Common myeloid progenitor, CD34-positive (primary cell): ENCODE measurements at regions not wholly inside any gene's neighbourhood (a gene's known extent, or its start where the extent isn't known, plus 50 kb on each side); places are given as distances from the start of the nearest gene placed in this dataset.

Experiments
- CTCF ChIA-PET: fragments of 350-600 bp; sonication (Branson Sonifier 250); formaldehyde crosslinking; loops from one replicate; lab custom pipeline; 2021; ENCODE audit warnings: antibody characterized with exemption; lab: Charles Lee
- POLR2A ChIA-PET: fragments of 350-600 bp; sonication (Branson Sonifier 250); formaldehyde crosslinking; loops from one replicate; lab custom pipeline; 2021; ENCODE audit warnings: antibody characterized with exemption; lab: Charles Lee
- DNase-seq, 3 donors: peaks; one replicate each; pipeline versions ENCODE4 v3.0.0 to v3.0.0-alpha.2; 2013
- H3K27ac ChIP-seq, 2 experiments: 1 replicate in 1 of 2; 2 replicates in 1 of 2; pipeline ENCODE4 v1.7.0; 2013; ENCODE audit warnings: inconsistent platforms in 2 of 2, low read length in 2 of 2, mild to moderate bottlenecking in 2 of 2, low read depth in 1 of 2, moderate library complexity in 1 of 2; ENCODE audit not compliant: severe bottlenecking in 2 of 2, insufficient read depth in 1 of 2, poor library complexity in 1 of 2
- H3K27me3 ChIP-seq, 5 experiments: replicated peaks in 2 of 5; 1 replicate in 3 of 5; 2 replicates in 2 of 5; pipeline versions ENCODE4 v1.6.1 to v1.7.0; 2013; ENCODE audit warnings: low read length in 4 of 5, mild to moderate bottlenecking in 2 of 5, moderate library complexity in 2 of 5, inconsistent platforms in 1 of 5; ENCODE audit not compliant: insufficient read depth in 5 of 5, control insufficient read depth in 4 of 5
- H3K36me3 ChIP-seq, 4 experiments: 1 replicate in 2 of 4; 2 replicates in 2 of 4; pipeline versions ENCODE4 v1.6.1 to v1.7.0; 2013; ENCODE audit warnings: low read length in 3 of 4, control low read depth in 1 of 4, mild to moderate bottlenecking in 1 of 4; ENCODE audit not compliant: control insufficient read depth in 4 of 4, insufficient read depth in 4 of 4
- H3K4me1 ChIP-seq, 4 experiments: 1 replicate in 3 of 4; 2 replicates in 1 of 4; pipeline versions ENCODE4 v1.6.1 to v1.7.1; 2013; ENCODE audit warnings: low read length in 3 of 4, mild to moderate bottlenecking in 3 of 4, control low read depth in 1 of 4, inconsistent platforms in 1 of 4, moderate library complexity in 1 of 4; ENCODE audit not compliant: control insufficient read depth in 4 of 4, insufficient read depth in 4 of 4; ENCODE audit errors: control extremely low read depth in 1 of 4
- H3K4me3 ChIP-seq, 7 experiments: 1 replicate in 4 of 7; 2 replicates in 3 of 7; pipeline versions ENCODE4 v1.5.1 to v1.7.0; 2013; ENCODE audit warnings: mild to moderate bottlenecking in 7 of 7, low read length in 6 of 7, moderate library complexity in 6 of 7, inconsistent platforms in 2 of 7, low read depth in 2 of 7, control low read depth in 1 of 7; ENCODE audit not compliant: insufficient read depth in 4 of 7, control insufficient read depth in 1 of 7; ENCODE audit errors: extremely low read depth in 1 of 7
- H3K9me3 ChIP-seq, 5 experiments: 1 replicate in 4 of 5; 2 replicates in 1 of 5; pipeline versions ENCODE4 v1.6.1 to v1.7.1; 2013; ENCODE audit warnings: low read length in 4 of 5, mild to moderate bottlenecking in 2 of 5, inconsistent platforms in 1 of 5, low read depth in 1 of 5, moderate library complexity in 1 of 5; ENCODE audit not compliant: control insufficient read depth in 4 of 5, insufficient read depth in 2 of 5; ENCODE audit errors: control extremely low read depth in 1 of 5
- WGBS: methylation state at CpG from one replicate; pipeline ENCODE4 v1.1.5; 2013; ENCODE audit not compliant: insufficient coverage; 5-methylcytosine and 5-hydroxymethylcytosine counted together

- no peak for DNase-seq
- H3K27ac ChIP-seq, result no peak overlapping the region
- H3K4me1 ChIP-seq, result no peaks in the 10 kb centered on the region
- no peaks in the 10 kb centered on the region for H3K36me3 ChIP-seq
- CTCF ChIA-PET, result no interaction called here
- peaks cover 0 to 1% (median 0%) of the 10 kb centered on the region in 5 experiments for H3K9me3 ChIP-seq
- H3K27me3 ChIP-seq, result no peaks in the 10 kb centered on the region
- POLR2A ChIA-PET, result no interaction called here
- no CpG with 5 or more reads among the region's 1 CpG for WGBS
- H3K4me3 ChIP-seq, result no peak overlapping the region
These were observed 152.0 kb upstream of the SLC10A2 start for GRCh38 chr13:103218253-103218652.

- ChIA-PET CTCF (no interaction called here), POLR2A (no interaction called here)
- 83% methylated on average over 6 of the region's 7 CpGs for WGBS
- Histone ChIP-seq H3K4me1 (no peaks in the 10 kb centered on the region), H3K9me3 (no peaks in the 10 kb centered on the region), H3K27me3 (no peaks in the 10 kb centered on the region), H3K4me3 (no peak overlapping the region), H3K36me3 (no peaks in the 10 kb centered on the region), H3K27ac (no peak overlapping the region)
- no peak for DNase-seq
These were observed 146.9 kb upstream of the SLC10A2 start for GRCh38 chr13:103213152-103213551.

DNA sequence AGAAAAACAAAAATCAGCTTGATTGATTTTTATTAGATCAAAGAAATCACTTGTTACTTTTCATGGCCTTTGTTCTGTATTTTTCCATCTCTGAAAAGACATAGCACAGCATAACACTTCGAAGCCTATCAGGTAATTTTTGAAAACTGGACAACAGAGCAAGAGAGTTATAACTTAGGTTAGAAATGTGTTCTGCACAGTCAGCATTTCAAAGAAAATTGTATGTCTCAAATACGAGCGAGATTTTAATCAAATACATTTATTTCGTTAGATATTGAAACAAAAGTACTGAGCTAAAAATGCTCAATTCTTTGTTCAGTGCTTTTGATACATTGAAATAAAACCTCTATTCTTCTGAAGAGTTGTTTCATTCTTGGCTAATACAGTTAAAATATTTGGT is 144.1 kb upstream of the SLC10A2 start:
- H3K9me3 ChIP-seq, result no peaks in the 10 kb centered on the region
- no peak overlapping the region for H3K4me3 ChIP-seq
- CTCF ChIA-PET, result no interaction called here
- DNase-seq, result no peak
- H3K27ac ChIP-seq, result no peak overlapping the region
- 80% methylated on average over 1 of the region's 4 CpGs for WGBS
- no peaks in the 10 kb centered on the region for H3K27me3 ChIP-seq
- no peaks in the 10 kb centered on the region for H3K4me1 ChIP-seq
- no peaks in the 10 kb centered on the region for H3K36me3 ChIP-seq
- POLR2A ChIA-PET, result no interaction called here

- no peak overlapping the region for H3K4me3 ChIP-seq
- peaks cover 0 to 7% (median 3%) of the 10 kb centered on the region in 5 experiments for H3K9me3 ChIP-seq
- no peaks in the 10 kb centered on the region for H3K36me3 ChIP-seq
- CTCF ChIA-PET, result interaction anchor here (1.3 kb wide), 1 partner anchor 14 kb away, joined by 4 read pairs; no protein-coding TSS in a partner anchor
- POLR2A ChIA-PET, result no interaction called here
- H3K27me3 ChIP-seq, result no peaks in the 10 kb centered on the region
- DNase-seq, result no peak
- no peaks in the 10 kb centered on the region for H3K4me1 ChIP-seq
- H3K27ac ChIP-seq, result no peak overlapping the region
These were observed 137.6 kb upstream of the SLC10A2 start for GRCh38 chr13:103203735-103204330.

DNA sequence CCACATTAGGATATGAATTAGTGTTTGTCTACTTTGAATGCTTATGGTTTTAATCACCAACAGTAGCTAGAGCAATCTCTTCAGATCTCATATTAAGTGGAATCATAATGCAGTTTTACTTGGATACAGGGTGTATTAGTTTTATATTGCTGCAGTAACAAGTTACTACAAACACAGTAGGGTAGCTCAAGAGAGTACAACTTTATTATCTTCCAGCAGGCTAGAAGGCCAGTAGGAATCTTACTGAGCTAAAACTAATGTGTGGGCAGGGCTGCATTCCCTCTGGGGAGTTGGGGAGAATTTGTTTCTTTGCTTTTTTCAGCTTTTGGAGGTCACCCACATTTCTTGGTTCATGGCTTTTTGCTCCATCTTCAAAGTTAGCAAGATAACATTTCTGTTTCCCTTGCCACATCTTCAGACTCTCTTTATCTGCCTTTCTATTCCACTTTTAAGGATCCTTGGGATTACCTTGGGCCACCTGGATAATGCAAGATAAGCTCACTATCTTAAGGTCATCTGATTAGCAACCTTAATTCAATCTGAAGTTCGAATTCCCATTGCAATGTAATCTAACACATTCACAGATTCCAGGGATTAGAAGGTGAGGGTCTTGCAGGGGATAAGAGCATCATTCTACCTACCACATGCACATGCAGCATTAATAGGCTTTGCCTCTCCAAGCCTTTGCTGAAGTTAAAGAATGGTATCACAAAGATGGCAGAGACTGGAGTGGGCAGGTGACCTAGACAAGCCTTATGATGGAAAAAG is 134.1 kb upstream of the SLC10A2 start:
- DNase-seq, result no peak
- WGBS, result no CpG with 5 or more reads among the region's 1 CpG
- CTCF ChIA-PET, result interaction anchor here (1.4 kb wide), 1 partner anchor 10 kb away, joined by 3 read pairs; no protein-coding TSS in a partner anchor
- Histone ChIP-seq H3K9me3 (peaks cover 0 to 8% (median 4%) of the 10 kb centered on the region in 5 experiments), H3K36me3 (no peaks in the 10 kb centered on the region), H3K4me1 (no peaks in the 10 kb centered on the region), H3K27me3 (no peaks in the 10 kb centered on the region), H3K27ac (no peak overlapping the region), H3K4me3 (no peak overlapping the region)
- POLR2A ChIA-PET, result no interaction called here

GRCh38 chr13:103199380-103200088 is 133.3 kb upstream of the SLC10A2 start:
- CTCF ChIA-PET, result interaction anchor here (1.2 kb wide), 1 partner anchor 10 kb away, joined by 3 read pairs; no protein-coding TSS in a partner anchor
- H3K4me1 ChIP-seq, result no peaks in the 10 kb centered on the region
- no peak for DNase-seq
- WGBS, result 78% methylated on average over 1 of the region's 3 CpGs
- no peak overlapping the region for H3K4me3 ChIP-seq
- H3K27ac ChIP-seq, result no peak overlapping the region
- H3K27me3 ChIP-seq, result no peaks in the 10 kb centered on the region
- POLR2A ChIA-PET, result no interaction called here
- peaks cover 0 to 8% (median 4%) of the 10 kb centered on the region in 5 experiments for H3K9me3 ChIP-seq
- no peaks in the 10 kb centered on the region for H3K36me3 ChIP-seq

- POLR2A ChIA-PET, result no interaction called here
- Histone ChIP-seq H3K4me3 (no peak overlapping the region), H3K27me3 (no peaks in the 10 kb centered on the region), H3K9me3 (peaks cover 0 to 8% (median 4%) of the 10 kb centered on the region in 5 experiments), H3K27ac (no peak overlapping the region), H3K4me1 (no peaks in the 10 kb centered on the region), H3K36me3 (no peaks in the 10 kb centered on the region)
- CTCF ChIA-PET, result no interaction called here
- WGBS, result 100% methylated on average over 3 of the region's 3 CpGs
- no peak for DNase-seq
These were observed 130.1 kb upstream of the SLC10A2 start for GRCh38 chr13:103196356-103196755.
